GM18507 (cell line): ENCODE measurements at regions not wholly inside any gene's neighbourhood (a gene's known extent, or its start where the extent isn't known, plus 50 kb on each side); places are given as distances from the start of the nearest gene placed in this dataset.

Source experiments
- DNase-seq: peaks from one replicate; pipeline ENCODE4 v3.0.0; 2011; ENCODE audit warnings: low read depth; ENCODE audit not compliant: insufficient read length; ENCODE audit errors: extremely low spot score
- FAIRE-seq: peaks from 2 replicates; lab custom pipeline; 2011; peaks lifted over from hg19 to GRCh38; lab: Jason Lieb, UNC

DNA sequence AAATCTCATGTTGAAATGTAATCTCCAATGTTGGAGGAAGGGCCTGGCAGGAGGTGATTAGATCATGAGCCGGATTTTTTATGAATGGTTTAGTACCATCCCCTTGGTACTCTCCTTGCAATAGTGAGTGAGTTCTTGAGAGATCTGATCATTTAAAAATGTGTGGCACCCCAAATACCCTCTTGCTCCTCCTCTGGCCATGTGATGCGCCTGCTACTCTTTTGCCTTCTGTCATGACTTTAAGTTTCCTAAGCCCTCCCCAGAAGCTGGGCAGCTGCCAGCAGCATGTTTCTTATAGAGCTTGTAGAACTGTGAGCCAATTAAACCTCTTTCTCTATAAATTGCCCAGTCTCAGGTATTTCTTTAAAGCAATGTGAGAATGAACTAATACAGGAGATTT is 72.6 kb upstream of the FIGN start:
- no peak for DNase-seq
- FAIRE-seq = no peak

DNA sequence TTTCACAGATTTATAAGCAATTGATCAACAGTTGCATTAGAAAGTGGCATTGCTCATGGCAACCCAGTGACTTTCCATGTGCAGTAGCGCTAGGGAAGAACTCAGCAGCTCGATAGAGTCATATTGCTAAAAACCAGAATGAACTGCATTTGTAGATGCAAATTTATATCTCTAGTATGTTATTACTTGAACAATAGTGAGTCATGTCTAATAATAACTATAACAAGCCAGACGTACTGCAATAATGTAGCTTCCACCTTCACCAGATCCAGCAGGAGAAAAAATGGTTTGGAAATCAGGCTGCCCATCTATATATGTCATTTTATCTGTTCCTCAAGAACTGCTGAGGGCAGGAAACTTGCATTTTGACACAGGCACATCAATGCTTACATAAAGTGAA is 66.5 kb upstream of the FIGN start:
- no peak for FAIRE-seq
- no peak for DNase-seq

DNA sequence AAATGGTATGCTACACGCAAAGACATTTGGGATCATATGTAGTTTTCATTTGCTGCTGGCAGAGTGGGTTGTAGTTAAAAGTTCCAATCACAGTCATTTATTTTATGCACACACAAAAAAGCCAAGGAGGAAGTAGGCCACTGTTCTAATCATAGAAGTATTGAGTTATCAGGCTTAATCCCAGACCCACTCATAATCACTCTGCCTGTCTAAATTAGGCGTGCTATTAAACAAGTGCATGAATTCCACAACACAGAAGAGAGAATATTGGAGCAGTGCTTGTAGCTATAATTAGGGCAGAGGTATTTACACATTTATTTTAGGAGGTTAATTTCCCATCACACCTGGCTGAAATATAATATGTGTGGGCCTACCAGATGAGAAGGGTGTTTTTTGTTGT is 65.7 kb upstream of the FIGN start:
- FAIRE-seq = no peak

DNA sequence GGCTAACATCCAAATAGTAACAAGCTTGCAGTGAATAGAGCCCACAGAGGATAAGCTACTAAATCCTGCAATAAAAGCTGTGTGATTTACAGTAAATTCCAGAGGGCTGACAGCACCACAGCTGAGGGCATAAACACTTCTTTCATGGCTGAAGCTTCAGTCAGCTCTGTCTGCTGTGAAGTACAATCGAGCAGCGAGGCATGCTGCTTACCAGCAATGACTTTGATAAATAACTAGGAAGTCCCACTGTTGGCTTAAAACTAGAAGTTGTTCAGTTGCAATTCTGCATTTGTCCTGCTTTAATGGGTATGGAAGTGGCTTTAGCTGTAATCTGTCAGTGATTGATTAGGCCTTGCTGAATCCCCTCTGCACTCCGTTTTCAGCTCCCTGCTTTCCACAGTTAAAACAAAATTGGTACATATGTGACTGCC is 65.2 kb upstream of the FIGN start:
- DNase-seq (no peak), FAIRE-seq (no peak)

More for the DNA sequence above, 65.7 kb upstream of the FIGN start:
- DNase-seq = no peak

DNA sequence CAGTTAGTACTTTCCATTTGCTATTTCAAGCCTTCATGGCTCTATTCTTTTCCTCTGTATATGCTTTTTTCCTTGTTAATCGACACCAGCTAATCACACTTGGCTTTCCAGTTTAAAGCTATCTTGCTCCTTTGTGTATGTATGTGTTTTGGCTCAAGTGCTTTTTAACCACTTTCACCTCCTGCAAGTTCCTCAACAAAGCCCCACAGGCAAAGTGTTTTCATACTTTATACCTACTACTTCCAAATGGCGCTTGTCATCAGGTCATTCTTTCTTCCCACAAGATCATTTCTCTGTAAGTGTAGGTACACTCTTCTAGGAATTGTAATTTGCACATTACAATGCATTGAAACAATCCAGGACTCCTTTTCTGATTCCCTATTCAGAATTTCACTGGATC is 64.0 kb upstream of the FIGN start:
- no peak for DNase-seq
- no peak for FAIRE-seq

DNA sequence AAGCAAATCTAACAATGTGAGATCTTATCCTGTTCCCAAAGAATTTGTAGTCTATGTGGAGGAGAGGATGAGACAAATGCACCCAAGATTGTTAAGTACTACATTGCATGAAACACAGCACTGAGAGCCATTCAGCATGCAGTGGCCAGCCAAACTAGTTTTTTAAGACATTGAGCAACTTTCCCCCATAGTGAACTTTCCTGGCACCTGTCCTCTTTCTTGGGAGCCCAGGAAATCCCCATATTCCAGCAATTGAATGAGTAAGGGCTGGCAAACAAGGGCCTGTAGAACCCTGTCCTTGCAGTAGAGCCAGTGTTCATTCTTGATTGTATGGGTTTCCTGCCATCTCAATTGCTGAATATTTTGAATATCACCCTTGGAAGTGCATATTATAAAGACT is 58.8 kb upstream of the FIGN start:
- DNase-seq (no peak), FAIRE-seq (no peak)
